GM23338 (cell line): ENCODE measurements at regions not wholly inside any gene's neighbourhood (a gene's known extent, or its start where the extent isn't known, plus 50 kb on each side); places are given as distances from the start of the nearest gene placed in this dataset.

Experiments
- CTCF ChIP-seq, 2 experiments: fragments of 200-600 bp in 1 of 2; sonication (generic) in 1 of 2; conservative IDR thresholded peaks; 2 replicates each; pipeline versions ENCODE4 v1.5.1 to v1.6.1; 2016 to 2017; ENCODE audit warnings: antibody characterized with exemption in 2 of 2, low read depth in 2 of 2, mild to moderate bottlenecking in 2 of 2, moderate library complexity in 1 of 2
- EZH2 ChIP-seq: fragments of 200-600 bp; sonication (generic); IDR thresholded peaks from one replicate; pipeline ENCODE4 v1.8.0; 2017; ENCODE audit warnings: antibody characterized with exemption, mild to moderate bottlenecking, low read depth; ENCODE audit not compliant: unreplicated experiment

DNA sequence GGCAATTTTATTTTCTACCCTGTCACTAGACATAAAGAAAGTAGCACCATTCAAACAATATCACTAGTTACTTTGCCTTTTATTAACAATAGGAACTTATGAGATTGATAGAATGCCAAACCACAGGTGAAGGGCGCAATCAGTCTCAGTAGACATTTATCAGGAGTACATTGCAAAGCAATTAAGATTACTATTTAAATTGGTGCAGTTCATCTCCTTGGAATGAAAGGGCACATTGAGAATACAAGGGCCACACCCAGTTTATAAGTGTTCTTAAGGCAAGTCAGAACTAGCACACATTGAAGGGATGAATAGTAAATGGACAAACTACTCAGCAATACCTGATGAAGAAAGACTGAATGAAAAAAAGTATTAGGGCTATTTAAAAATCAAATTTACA lies 601.4 kb downstream of the C12orf50 start:
- TF ChIP-seq CTCF (conservative IDR thresholded peaks at IDR 0.05; ENCODE audit: low read depth in 2 of 2) (no peak), EZH2 (no peak)
